HepG2 (cell line): ENCODE measurements at regions not wholly inside any gene's neighbourhood (a gene's known extent, or its start where the extent isn't known, plus 50 kb on each side); places are given as distances from the start of the nearest gene placed in this dataset.

Source experiments
- ATAC-seq: fragments of 200-7000 bp; cut with Tn5 transposase; 3 replicates; pipeline ENCODE4 v1.9.1; 2020; ENCODE audit warnings: mild to moderate bottlenecking, moderate library complexity
- BruUV-seq: library from RNA; stranded (reverse); fragments of 400-500 nt; replicated peaks from 2 replicates; lab custom pipeline; 2021; lab: Mats Ljungman, UMichigan
- CTCF ChIA-PET: fragments of 300-600 bp; formaldehyde crosslinking; extraction: SDS; loops from one replicate; lab custom pipeline; 2021; ENCODE audit warnings: low total read pairs, inconsistent platforms, low intra/inter-chr PET ratio; lab: Yijun Ruan, JAX
- POLR2A ChIA-PET: fragments of 350-600 bp; sonication (Branson Sonifier 250); formaldehyde crosslinking; loops from one replicate; lab custom pipeline; 2020; ENCODE audit warnings: antibody characterized with exemption, inconsistent platforms; lab: Yijun Ruan, JAX
- DNase-seq: peaks from one replicate; pipeline ENCODE4 v3.0.0-alpha.2; 2015; ENCODE audit warnings: low spot score
- FAIRE-seq: peaks from 3 replicates; lab custom pipeline; 2011; peaks lifted over from hg19 to GRCh38; lab: Jason Lieb, UNC
- H2AFZ ChIP-seq: one replicate; pipeline ENCODE4 v1.6.1; 2011; ENCODE audit warnings: low read length, inconsistent platforms
- H3K27ac ChIP-seq: fragments of 300-600 bp; 3 replicates; pipeline ENCODE4 v1.8.0; 2011; ENCODE audit warnings: mixed run types, mild to moderate bottlenecking, mixed read lengths, low read length, inconsistent platforms; ENCODE audit not compliant: insufficient read depth; ENCODE audit errors: extremely low read length
- H3K27me3 ChIP-seq, 2 experiments: fragments of 200-600 bp in 1 of 2; 2 replicates in 1 of 2; 3 replicates in 1 of 2; pipeline versions ENCODE4 v1.6.0 to v1.8.0; 2011; ENCODE audit warnings: low read length in 2 of 2, mild to moderate bottlenecking in 2 of 2, moderate library complexity in 2 of 2, inconsistent platforms in 1 of 2; ENCODE audit not compliant: insufficient read depth in 2 of 2, control insufficient read depth in 1 of 2
- H3K36me3 ChIP-seq, 2 experiments: fragments of 200-600 bp in 1 of 2; replicated peaks in 1 of 2; 2 replicates in 1 of 2; 3 replicates in 1 of 2; pipeline versions ENCODE4 v1.5.1 to v1.8.0; 2011; ENCODE audit warnings: low read length in 2 of 2, inconsistent platforms in 1 of 2; ENCODE audit not compliant: insufficient read depth in 2 of 2, control insufficient read depth in 1 of 2
- H3K4me1 ChIP-seq: 2 replicates; pipeline ENCODE4 v1.5.1; 2012; ENCODE audit warnings: low read length, inconsistent platforms; ENCODE audit not compliant: insufficient read depth
- H3K4me2 ChIP-seq: 2 replicates; pipeline ENCODE4 v1.6.0; 2011; ENCODE audit warnings: low read depth, low read length, inconsistent platforms
- H3K4me3 ChIP-seq, 3 experiments: fragments of 200-600 bp in 1 of 3; sonication (generic), shearing (Covaris generic) in 1 of 3; replicated peaks in 1 of 3; 2 replicates each; pipeline ENCODE4 v1.5.1; 2011 to 2016; ENCODE audit warnings: low read length in 3 of 3, inconsistent platforms in 2 of 3, low read depth in 2 of 3, mild to moderate bottlenecking in 2 of 3, control low read depth in 1 of 3, mixed read lengths in 1 of 3; ENCODE audit not compliant: insufficient read depth in 1 of 3
- H3K79me2 ChIP-seq: one replicate; pipeline ENCODE4 v1.6.1; 2011; ENCODE audit warnings: low read length, inconsistent platforms; ENCODE audit not compliant: insufficient read depth
- H3K9ac ChIP-seq: 2 replicates; pipeline ENCODE4 v1.6.0; 2011; ENCODE audit warnings: mild to moderate bottlenecking, low read depth, low read length, inconsistent platforms; ENCODE audit not compliant: insufficient read depth
- H3K9me3 ChIP-seq: 2 replicates; pipeline ENCODE4 v1.5.1; 2012; ENCODE audit warnings: mild to moderate bottlenecking, low read length
- H4K20me1 ChIP-seq: 2 replicates; pipeline ENCODE4 v1.6.0; 2011; ENCODE audit warnings: inconsistent platforms, mild to moderate bottlenecking, low read length, moderate library complexity; ENCODE audit not compliant: insufficient read depth
- BCL6 ChIP-seq: IDR thresholded peaks from 2 replicates; pipeline ENCODE4 v1.6.1; 2016; ENCODE audit warnings: missing genetic modification reagents, missing compliant biosample characterization
- JARID2 ChIP-seq: sonication (generic); formaldehyde crosslinking; IDR thresholded peaks from 2 replicates; pipeline ENCODE4 v1.8.1; 2023; ENCODE audit warnings: missing genetic modification reagents, inconsistent platforms; ENCODE audit not compliant: insufficient replicate concordance
- NFE2L2 ChIP-seq: fragments of 150-350 bp; IDR thresholded peaks from 2 replicates; pipeline ENCODE4 v1.6.1; 2014; ENCODE audit warnings: low read length
- RELA ChIP-seq: sonication (generic); formaldehyde crosslinking; IDR thresholded peaks from 2 replicates; pipeline ENCODE4 v1.4.0; 2020; ENCODE audit warnings: missing genetic modification reagents
- REPIN1 ChIP-seq: sonication (generic); formaldehyde crosslinking; IDR thresholded peaks from 2 replicates; pipeline ENCODE4 v1.8.0; 2022; ENCODE audit warnings: missing genetic modification reagents, low read depth, mild to moderate bottlenecking, borderline replicate concordance
- ZNF34 ChIP-seq: sonication (generic); formaldehyde crosslinking; IDR thresholded peaks from 2 replicates; pipeline ENCODE4 v1.4.0; 2020; ENCODE audit warnings: mild to moderate bottlenecking, missing genetic modification reagents, borderline replicate concordance
- ZNF44 ChIP-seq: sonication (generic); formaldehyde crosslinking; IDR thresholded peaks from 2 replicates; pipeline ENCODE4 v1.5.1; 2020; ENCODE audit warnings: mild to moderate bottlenecking, missing genetic modification reagents
- WGBS: methylation state at CpG from one replicate; pipeline ENCODE4 v1.1.6; 2017; ENCODE audit warnings: low lambda C conversion rate; 5-methylcytosine and 5-hydroxymethylcytosine counted together
- in situ Hi-C: cut with HindIII; loops from 2 replicates; pipeline ENCODE4 v1.10.0; 2017; ENCODE audit warnings: low pct_unique_long_range_greater_than_20kb; ENCODE audit not compliant: extremely low pct_ligation_motif_present
- intact Hi-C: fragments of 100-400 bp; cut with micrococcal nuclease; formaldehyde crosslinking; loops from one replicate; pipeline ENCODE4 v1.10.0; 2022; ENCODE audit not compliant: unreplicated experiment
- TF ChIP-seq, protein P1 (sequence below): sonication (generic); formaldehyde crosslinking; IDR thresholded peaks from 2 replicates; pipeline ENCODE4 v1.8.0; 2022; ENCODE audit warnings: mild to moderate bottlenecking, missing genetic modification reagents, borderline replicate concordance
- TF ChIP-seq, protein P2 (sequence below): IDR thresholded peaks from 2 replicates; pipeline ENCODE4 v1.6.1; 2016; ENCODE audit warnings: low read depth, borderline replicate concordance
- TF ChIP-seq, protein P3 (sequence below): sonication (generic); formaldehyde crosslinking; IDR thresholded peaks from 2 replicates; pipeline ENCODE4 v1.4.0; 2020; ENCODE audit warnings: mild to moderate bottlenecking, missing genetic modification reagents

DNA sequence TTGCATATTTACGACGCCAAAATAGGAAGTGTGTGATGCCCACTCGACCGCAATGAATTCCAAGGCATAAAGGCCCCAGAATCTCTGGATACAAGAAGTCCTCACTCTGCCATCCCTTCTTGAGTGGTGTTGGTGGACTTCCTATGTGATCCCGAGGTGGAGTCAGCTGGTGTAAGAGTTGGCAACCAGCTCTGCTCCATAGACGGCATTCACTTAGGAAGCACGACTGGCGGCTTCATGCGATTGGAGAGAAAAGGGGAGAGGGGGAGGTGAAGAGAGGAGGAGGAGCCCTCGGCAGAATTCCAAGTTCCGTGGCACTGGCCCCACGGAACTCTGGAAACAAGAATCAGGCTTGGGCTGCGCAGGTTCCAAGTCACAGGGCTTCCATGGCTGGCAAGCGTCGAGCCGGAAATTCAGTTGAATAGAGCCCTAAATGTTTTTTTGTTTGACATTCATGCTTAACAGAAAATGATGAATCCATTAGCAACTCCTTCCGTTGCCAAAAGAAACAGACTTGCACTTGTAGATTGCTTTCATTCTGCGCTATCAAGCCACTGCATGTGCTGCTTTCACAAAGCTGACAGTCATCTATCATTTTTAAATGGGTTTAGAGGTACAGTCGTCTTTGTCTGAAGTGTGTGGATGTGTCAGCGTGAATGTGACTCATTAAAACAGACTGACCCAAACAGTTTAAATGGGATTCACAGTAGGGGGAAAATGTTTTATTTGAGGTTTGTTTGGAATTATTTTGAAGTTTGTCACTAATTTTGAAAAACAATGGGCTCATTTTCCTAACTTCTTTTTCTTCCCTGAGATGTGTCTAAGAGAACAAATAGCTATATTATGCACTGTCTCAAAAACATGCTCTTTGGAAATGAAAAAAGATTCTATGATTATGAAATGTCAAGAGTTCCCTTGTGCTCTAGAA lies 428.3 kb upstream of the ATP11B start:
- TF ChIP-seq ZNF34 (CRISPR knock-in tag) = no peak
- TF ChIP-seq, protein P1, sequence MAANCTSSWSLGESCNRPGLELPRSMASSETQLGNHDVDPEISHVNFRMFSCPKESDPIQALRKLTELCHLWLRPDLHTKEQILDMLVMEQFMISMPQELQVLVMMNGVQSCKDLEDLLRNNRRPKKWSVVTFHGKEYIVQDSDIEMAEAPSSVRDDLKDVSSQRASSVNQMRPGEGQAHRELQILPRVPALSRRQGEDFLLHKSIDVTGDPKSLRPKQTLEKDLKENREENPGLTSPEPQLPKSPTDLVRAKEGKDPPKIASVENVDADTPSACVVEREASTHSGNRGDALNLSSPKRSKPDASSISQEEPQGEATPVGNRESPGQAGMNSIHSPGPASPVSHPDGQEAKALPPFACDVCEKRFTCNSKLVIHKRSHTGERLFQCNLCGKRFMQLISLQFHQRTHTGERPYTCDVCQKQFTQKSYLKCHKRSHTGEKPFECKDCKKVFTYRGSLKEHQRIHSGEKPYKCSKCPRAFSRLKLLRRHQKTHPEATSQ (CRISPR knock-in tag) = no peak
- TF ChIP-seq, all 625 proteins: peak for 0
- FAIRE-seq (no peak), ATAC-seq (no peak), DNase-seq (no peak)
- no TSS peak for BruUV-seq
- H4K20me1 ChIP-seq = no peaks in the 10 kb centered on the region
- in situ Hi-C loops (no loop called here), intact Hi-C loops (no loop called here)
- H3K27ac ChIP-seq = no peak overlapping the region
- no peaks in the 10 kb centered on the region for H3K36me3 ChIP-seq
- WGBS = 52% methylated on average over 20 of the region's 20 CpGs
- H3K9ac ChIP-seq = no peak overlapping the region
- H3K79me2 ChIP-seq = no peaks in the 10 kb centered on the region
- H3K4me2 ChIP-seq = no peak overlapping the region
- no peaks in the 10 kb centered on the region for H3K27me3 ChIP-seq
- no peaks in the 10 kb centered on the region for H3K9me3 ChIP-seq
- no peak overlapping the region for H3K4me3 ChIP-seq
- CTCF ChIA-PET = no interaction called here
- H3K4me1 ChIP-seq = no peaks in the 10 kb centered on the region
- H2AFZ ChIP-seq = no peak overlapping the region
- POLR2A ChIA-PET = no interaction called here

DNA sequence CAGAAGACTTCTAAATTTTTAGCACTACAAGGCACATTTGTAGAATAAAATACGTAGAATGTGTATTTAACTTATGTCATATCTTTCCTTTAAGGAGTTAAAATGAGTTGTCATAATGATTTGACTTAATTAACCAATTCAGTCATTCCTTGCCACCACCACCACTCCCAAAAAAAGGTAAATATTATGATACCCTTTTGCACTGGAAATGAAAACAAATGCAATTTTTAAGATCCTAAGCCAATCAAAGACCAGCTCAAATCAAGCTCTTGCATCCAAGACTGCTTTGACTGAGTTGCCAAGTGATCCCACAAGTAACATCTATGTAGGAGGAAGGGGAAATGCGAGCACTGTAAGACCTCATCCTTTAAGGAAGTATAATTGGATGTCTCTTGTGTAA lies 426.6 kb upstream of the ATP11B start:
- intact Hi-C loops (no loop called here), in situ Hi-C loops (no loop called here)
- Histone ChIP-seq H4K20me1 (no peaks in the 10 kb centered on the region), H3K9ac (no peak overlapping the region), H3K27me3 (no peaks in the 10 kb centered on the region; a peak in 1 of 5 replicates), H2AFZ (no peak overlapping the region), H3K79me2 (no peaks in the 10 kb centered on the region), H3K4me3 (no peak overlapping the region), H3K27ac (no peak overlapping the region), H3K36me3 (no peaks in the 10 kb centered on the region), H3K4me1 (no peaks in the 10 kb centered on the region), H3K4me2 (no peak overlapping the region), H3K9me3 (no peaks in the 10 kb centered on the region)
- ChIA-PET CTCF (no interaction called here), POLR2A (no interaction called here)
- no peak for FAIRE-seq
- WGBS = 3% methylated on average over 2 of the region's 2 CpGs
- no TSS peak for BruUV-seq
- no peak for DNase-seq
- no peak for ATAC-seq
- TF ChIP-seq, protein P2, sequence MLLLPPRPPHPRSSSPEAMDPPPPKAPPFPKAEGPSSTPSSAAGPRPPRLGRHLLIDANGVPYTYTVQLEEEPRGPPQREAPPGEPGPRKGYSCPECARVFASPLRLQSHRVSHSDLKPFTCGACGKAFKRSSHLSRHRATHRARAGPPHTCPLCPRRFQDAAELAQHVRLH = no peak
- TF ChIP-seq JARID2 (no peak), RELA (CRISPR knock-in tag) (no peak), NFE2L2 (no peak), ZNF44 (CRISPR knock-in tag) (no peak), BCL6 (no peak), REPIN1 (CRISPR knock-in tag) (no peak)
- TF ChIP-seq, protein P3, sequence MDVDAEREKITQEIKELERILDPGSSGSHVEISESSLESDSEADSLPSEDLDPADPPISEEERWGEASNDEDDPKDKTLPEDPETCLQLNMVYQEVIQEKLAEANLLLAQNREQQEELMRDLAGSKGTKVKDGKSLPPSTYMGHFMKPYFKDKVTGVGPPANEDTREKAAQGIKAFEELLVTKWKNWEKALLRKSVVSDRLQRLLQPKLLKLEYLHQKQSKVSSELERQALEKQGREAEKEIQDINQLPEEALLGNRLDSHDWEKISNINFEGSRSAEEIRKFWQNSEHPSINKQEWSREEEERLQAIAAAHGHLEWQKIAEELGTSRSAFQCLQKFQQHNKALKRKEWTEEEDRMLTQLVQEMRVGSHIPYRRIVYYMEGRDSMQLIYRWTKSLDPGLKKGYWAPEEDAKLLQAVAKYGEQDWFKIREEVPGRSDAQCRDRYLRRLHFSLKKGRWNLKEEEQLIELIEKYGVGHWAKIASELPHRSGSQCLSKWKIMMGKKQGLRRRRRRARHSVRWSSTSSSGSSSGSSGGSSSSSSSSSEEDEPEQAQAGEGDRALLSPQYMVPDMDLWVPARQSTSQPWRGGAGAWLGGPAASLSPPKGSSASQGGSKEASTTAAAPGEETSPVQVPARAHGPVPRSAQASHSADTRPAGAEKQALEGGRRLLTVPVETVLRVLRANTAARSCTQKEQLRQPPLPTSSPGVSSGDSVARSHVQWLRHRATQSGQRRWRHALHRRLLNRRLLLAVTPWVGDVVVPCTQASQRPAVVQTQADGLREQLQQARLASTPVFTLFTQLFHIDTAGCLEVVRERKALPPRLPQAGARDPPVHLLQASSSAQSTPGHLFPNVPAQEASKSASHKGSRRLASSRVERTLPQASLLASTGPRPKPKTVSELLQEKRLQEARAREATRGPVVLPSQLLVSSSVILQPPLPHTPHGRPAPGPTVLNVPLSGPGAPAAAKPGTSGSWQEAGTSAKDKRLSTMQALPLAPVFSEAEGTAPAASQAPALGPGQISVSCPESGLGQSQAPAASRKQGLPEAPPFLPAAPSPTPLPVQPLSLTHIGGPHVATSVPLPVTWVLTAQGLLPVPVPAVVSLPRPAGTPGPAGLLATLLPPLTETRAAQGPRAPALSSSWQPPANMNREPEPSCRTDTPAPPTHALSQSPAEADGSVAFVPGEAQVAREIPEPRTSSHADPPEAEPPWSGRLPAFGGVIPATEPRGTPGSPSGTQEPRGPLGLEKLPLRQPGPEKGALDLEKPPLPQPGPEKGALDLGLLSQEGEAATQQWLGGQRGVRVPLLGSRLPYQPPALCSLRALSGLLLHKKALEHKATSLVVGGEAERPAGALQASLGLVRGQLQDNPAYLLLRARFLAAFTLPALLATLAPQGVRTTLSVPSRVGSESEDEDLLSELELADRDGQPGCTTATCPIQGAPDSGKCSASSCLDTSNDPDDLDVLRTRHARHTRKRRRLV (CRISPR knock-in tag) = no peak
